ENCODE measurements at regions not wholly inside any gene's neighbourhood (a gene's known extent, or its start where the extent isn't known, plus 50 kb on each side); places are given as distances from the start of the nearest gene placed in this dataset.

GRCh38 chr11:103539166-103539565, 429.9 kb downstream of the DYNC2H1 start:
- no peak overlapping the region for H3K4me2 ChIP-seq
- no peaks in the 10 kb centered on the region for H3K9me3 ChIP-seq (ENCODE audit: low read depth)
- no peaks in the 10 kb centered on the region for H3K27me3 ChIP-seq
- DNase-seq (ENCODE audit: low spot score) = no peak
- Mint-ChIP-seq H3K4me1 (peaks cover 18% of the 10 kb centered on the region), H3K9me3 (peaks cover 14% of the 10 kb centered on the region), H3K36me3 (no peaks in the 10 kb centered on the region), H3K27ac (no peak overlapping the region), H3K27me3 (ENCODE audit: insufficient read depth, low read depth) (peaks cover 2% of the 10 kb centered on the region), H3K4me3 (no peak overlapping the region)
- H3K79me2 ChIP-seq (ENCODE audit: low read depth) = no peaks in the 10 kb centered on the region
- H3K4me1 ChIP-seq = no peaks in the 10 kb centered on the region
- H3K4me3 ChIP-seq = no peak overlapping the region
- H3K9ac ChIP-seq = no peak overlapping the region
- no peaks in the 10 kb centered on the region for H4K20me1 ChIP-seq (ENCODE audit: low read depth)
- no peak overlapping the region for H2AFZ ChIP-seq (replicated peaks)
- H3K36me3 ChIP-seq = no peaks in the 10 kb centered on the region
- H3K27ac ChIP-seq = no peak overlapping the region
- no peaks in the 10 kb centered on the region for H3F3A ChIP-seq (ENCODE audit: low read depth)
- no peak for TF ChIP-seq CTCF (IDR thresholded peaks at IDR 0.05)

GRCh38 chr11:103541186-103541795, 432.1 kb downstream of the DYNC2H1 start:
- Histone ChIP-seq H3K79me2 (ENCODE audit: low read depth) (no peaks in the 10 kb centered on the region), H3K27me3 (no peaks in the 10 kb centered on the region), H3K4me2 (no peak overlapping the region), H3K27ac (no peak overlapping the region), H3K36me3 (no peaks in the 10 kb centered on the region), H4K20me1 (ENCODE audit: low read depth) (no peaks in the 10 kb centered on the region), H3K4me1 (no peaks in the 10 kb centered on the region), H3K4me3 (no peak overlapping the region), H3F3A (ENCODE audit: low read depth) (no peaks in the 10 kb centered on the region), H2AFZ (replicated peaks) (no peak overlapping the region), H3K9ac (no peak overlapping the region), H3K9me3 (ENCODE audit: low read depth) (no peaks in the 10 kb centered on the region)
- peaks cover 15% of the 10 kb centered on the region for H3K4me1 Mint-ChIP-seq
- DNase-seq (ENCODE audit: low spot score) = no peak
- H3K4me3 Mint-ChIP-seq = no peak overlapping the region
- H3K27me3 Mint-ChIP-seq (ENCODE audit: insufficient read depth, low read depth) = peaks cover 2% of the 10 kb centered on the region
- H3K9me3 Mint-ChIP-seq = peaks cover 14% of the 10 kb centered on the region
- no peaks in the 10 kb centered on the region for H3K36me3 Mint-ChIP-seq
- TF ChIP-seq EZH2phosphoT487 (IDR thresholded peaks at IDR 0.05) (no peak), CTCF (IDR thresholded peaks at IDR 0.05) (no peak), EZH2 (IDR thresholded peaks at IDR 0.05) (no peak)
- H3K27ac Mint-ChIP-seq = no peak overlapping the region

- Mint-ChIP-seq H3K4me1 (no peaks in the 10 kb centered on the region), H3K27me3 (ENCODE audit: insufficient read depth, low read depth) (peaks cover 2% of the 10 kb centered on the region), H3K4me3 (no peak overlapping the region), H3K9me3 (peaks cover 14% of the 10 kb centered on the region), H3K27ac (no peak overlapping the region), H3K36me3 (no peaks in the 10 kb centered on the region)
- Histone ChIP-seq H3K79me2 (ENCODE audit: low read depth) (no peaks in the 10 kb centered on the region), H3K4me3 (no peak overlapping the region), H4K20me1 (ENCODE audit: low read depth) (no peaks in the 10 kb centered on the region), H3K4me1 (no peaks in the 10 kb centered on the region), H2AFZ (replicated peaks) (no peak overlapping the region), H3K4me2 (no peak overlapping the region), H3K9me3 (ENCODE audit: low read depth) (no peaks in the 10 kb centered on the region), H3K9ac (no peak overlapping the region), H3F3A (ENCODE audit: low read depth) (no peaks in the 10 kb centered on the region), H3K36me3 (no peaks in the 10 kb centered on the region), H3K27ac (no peak overlapping the region), H3K27me3 (no peaks in the 10 kb centered on the region)
- no peak for DNase-seq (ENCODE audit: low spot score)
- no peak for TF ChIP-seq EZH2 (IDR thresholded peaks at IDR 0.05)
- TF ChIP-seq EZH2phosphoT487 (IDR thresholded peaks at IDR 0.05) = no peak
- TF ChIP-seq CTCF (IDR thresholded peaks at IDR 0.05) = no peak
Observed at GRCh38 chr11:103542851-103543250, 433.6 kb downstream of the DYNC2H1 start.
